H1 (cell line): ENCODE measurements at regions not wholly inside any gene's neighbourhood (a gene's known extent, or its start where the extent isn't known, plus 50 kb on each side); places are given as distances from the start of the nearest gene placed in this dataset.

Source experiments
- CTCF ChIA-PET: fragments of 300-600 bp; sonication (Branson Sonifier 250); formaldehyde crosslinking; loops from one replicate; lab custom pipeline; 2021; ENCODE audit not compliant: partially characterized antibody; lab: Charles Lee
- POLR2A ChIA-PET: fragments of 300-600 bp; sonication (Branson Sonifier 250); formaldehyde crosslinking; loops from one replicate; lab custom pipeline; 2021; ENCODE audit warnings: inconsistent platforms; ENCODE audit not compliant: partially characterized antibody; lab: Charles Lee
- DNase-seq, 2 experiments: peaks; one replicate each; pipeline versions ENCODE4 v3.0.0 to v3.0.0-alpha.2; 2010 to 2022; ENCODE audit warnings: low spot score in 2 of 2, low read depth in 1 of 2, mixed read lengths in 1 of 2
- FAIRE-seq: peaks from 2 replicates; lab custom pipeline; 2011; peaks lifted over from hg19 to GRCh38; lab: Jason Lieb, UNC
- H2AFZ ChIP-seq: 2 replicates; pipeline ENCODE4 v1.8.1; 2012; ENCODE audit warnings: low read length, inconsistent platforms
- H2AK5ac ChIP-seq: 2 replicates; pipeline ENCODE4 v1.6.1; 2013; ENCODE audit warnings: low read depth, low read length
- H2BK120ac ChIP-seq: replicated peaks from 2 replicates; pipeline ENCODE3; 2013; ENCODE audit warnings: low read depth, low read length, inconsistent platforms
- H2BK12ac ChIP-seq: 2 replicates; pipeline ENCODE4 v1.6.1; 2013; ENCODE audit warnings: low read depth, low read length
- H2BK15ac ChIP-seq: 2 replicates; pipeline ENCODE4 v1.6.1; 2013; ENCODE audit warnings: low read length
- H2BK20ac ChIP-seq: 2 replicates; pipeline ENCODE4 v1.6.1; 2013; ENCODE audit warnings: low read length
- H2BK5ac ChIP-seq: 2 replicates; pipeline ENCODE4 v1.6.1; 2013; ENCODE audit warnings: low read depth, low read length
- H3K14ac ChIP-seq: 2 replicates; pipeline ENCODE4 v1.6.1; 2013; ENCODE audit warnings: inconsistent platforms; ENCODE audit not compliant: insufficient read length
- H3K18ac ChIP-seq: 2 replicates; pipeline ENCODE4 v1.6.1; 2013; ENCODE audit warnings: low read length; ENCODE audit errors: extremely low read depth
- H3K23ac ChIP-seq: 2 replicates; pipeline ENCODE4 v1.6.1; 2013; ENCODE audit warnings: inconsistent platforms; ENCODE audit not compliant: insufficient read length
- H3K23me2 ChIP-seq: 2 replicates; pipeline ENCODE4 v1.6.1; 2013; ENCODE audit warnings: low read depth, low read length
- H3K27ac ChIP-seq: 2 replicates; pipeline ENCODE4 v1.6.1; 2011; ENCODE audit warnings: low read depth, low read length, inconsistent platforms
- H3K27me3 ChIP-seq, 4 experiments: replicated peaks in 1 of 4; 1 replicate in 1 of 4; 2 replicates in 3 of 4; pipeline versions ENCODE4 v1.6.1 to v1.8.1; 2011 to 2013; ENCODE audit warnings: low read length in 3 of 4, mild to moderate bottlenecking in 3 of 4, inconsistent platforms in 2 of 4, mixed read lengths in 2 of 4, moderate library complexity in 1 of 4; ENCODE audit not compliant: control insufficient read depth in 3 of 4, insufficient read depth in 3 of 4; ENCODE audit errors: extremely low read depth in 1 of 4
- H3K36me3 ChIP-seq, 4 experiments: 2 replicates each; pipeline versions ENCODE4 v1.6.1 to v1.8.1; 2011 to 2013; ENCODE audit warnings: mild to moderate bottlenecking in 4 of 4, low read length in 3 of 4, moderate library complexity in 2 of 4, control low read depth in 1 of 4, inconsistent platforms in 1 of 4; ENCODE audit not compliant: insufficient read depth in 4 of 4, control insufficient read depth in 2 of 4
- H3K4ac ChIP-seq: replicated peaks from 2 replicates; pipeline ENCODE3; 2013; ENCODE audit warnings: low read length, low read depth, mixed read lengths, inconsistent platforms; ENCODE audit not compliant: insufficient read length
- H3K4me1 ChIP-seq, 4 experiments: replicated peaks in 1 of 4; 1 replicate in 1 of 4; 2 replicates in 3 of 4; pipeline versions ENCODE4 v1.6.1 to v1.8.1; 2011 to 2013; ENCODE audit warnings: low read length in 3 of 4, inconsistent platforms in 2 of 4, mixed read lengths in 1 of 4; ENCODE audit not compliant: insufficient read depth in 4 of 4, control insufficient read depth in 3 of 4
- H3K4me2 ChIP-seq, 2 experiments: 2 replicates each; pipeline versions ENCODE4 v1.6.1 to v1.8.1; 2011 to 2013; ENCODE audit warnings: low read depth in 2 of 2, low read length in 2 of 2, control low read depth in 1 of 2, inconsistent platforms in 1 of 2, mild to moderate bottlenecking in 1 of 2; ENCODE audit not compliant: insufficient read depth in 1 of 2
- H3K4me3 ChIP-seq, 4 experiments: fragments of 200-600, 300-600 bp in 1 of 4; sonication (generic), shearing (Covaris generic), sonication (Bioruptor Twin) in 1 of 4; 2 replicates each; pipeline versions ENCODE4 v1.5.1 to v1.8.1; 2011 to 2016; ENCODE audit warnings: low read length in 4 of 4, low read depth in 3 of 4, control low read depth in 2 of 4, inconsistent platforms in 2 of 4, mild to moderate bottlenecking in 2 of 4, mixed read lengths in 1 of 4, moderate library complexity in 1 of 4; ENCODE audit not compliant: insufficient read depth in 2 of 4; ENCODE audit errors: extremely low read depth in 1 of 4
- H3K56ac ChIP-seq: replicated peaks from 2 replicates; pipeline ENCODE3; 2013; ENCODE audit warnings: low read depth, mild to moderate bottlenecking, mixed read lengths, low read length, inconsistent platforms; ENCODE audit not compliant: insufficient read length
- H3K79me1 ChIP-seq: 2 replicates; pipeline ENCODE4 v1.6.1; 2013; ENCODE audit warnings: low read depth, low read length, control low read depth
- H3K79me2 ChIP-seq, 2 experiments: 2 replicates each; pipeline versions ENCODE4 v1.6.1 to v1.8.1; 2012 to 2013; ENCODE audit warnings: low read length in 2 of 2, mild to moderate bottlenecking in 2 of 2, inconsistent platforms in 1 of 2; ENCODE audit not compliant: insufficient read depth in 2 of 2, control insufficient read depth in 1 of 2
- H3K9ac ChIP-seq, 4 experiments: replicated peaks in 1 of 4; 1 replicate in 1 of 4; 2 replicates in 3 of 4; pipeline versions ENCODE4 v1.6.1 to v1.8.1; 2011 to 2013; ENCODE audit warnings: low read depth in 3 of 4, low read length in 3 of 4, control low read depth in 2 of 4, mild to moderate bottlenecking in 2 of 4, moderate library complexity in 2 of 4, inconsistent platforms in 1 of 4; ENCODE audit errors: extremely low read depth in 1 of 4
- H3K9me3 ChIP-seq, 2 experiments: 2 replicates each; pipeline versions ENCODE4 v1.6.1 to v1.8.1; 2012 to 2013; ENCODE audit warnings: mild to moderate bottlenecking in 2 of 2, moderate library complexity in 2 of 2, control low read depth in 1 of 2, inconsistent platforms in 1 of 2, low read depth in 1 of 2, low read length in 1 of 2, mixed read lengths in 1 of 2; ENCODE audit not compliant: insufficient read depth in 2 of 2
- H4K20me1 ChIP-seq, 2 experiments: replicated peaks in 1 of 2; 2 replicates each; pipeline versions ENCODE3 to v1.8.1; 2011 to 2013; ENCODE audit warnings: inconsistent platforms in 2 of 2, low read length in 2 of 2, mild to moderate bottlenecking in 1 of 2; ENCODE audit not compliant: insufficient read depth in 2 of 2, control insufficient read depth in 1 of 2
- H4K5ac ChIP-seq: 2 replicates; pipeline ENCODE4 v1.6.1; 2013; ENCODE audit warnings: low read length, low read depth, mixed read lengths, inconsistent platforms; ENCODE audit not compliant: insufficient read length
- H4K8ac ChIP-seq: 2 replicates; pipeline ENCODE4 v1.8.0; 2013; ENCODE audit warnings: mild to moderate bottlenecking, moderate library complexity, low read length, inconsistent platforms; ENCODE audit not compliant: insufficient read depth; ENCODE audit errors: extremely low read depth
- H4K91ac ChIP-seq: replicated peaks from 2 replicates; pipeline ENCODE3; 2013; ENCODE audit warnings: low read length, mixed read lengths, inconsistent platforms; ENCODE audit not compliant: insufficient read length
- BCL11A ChIP-seq, 2 experiments: IDR thresholded peaks; one replicate each; pipeline ENCODE4 v1.6.1; 2011; ENCODE audit warnings: low read depth in 2 of 2, low read length in 2 of 2, mild to moderate bottlenecking in 2 of 2
- EP300 ChIP-seq, 2 experiments: IDR thresholded peaks; 1 replicate in 1 of 2; 2 replicates in 1 of 2; pipeline ENCODE4 v1.6.1; 2011 to 2012; ENCODE audit warnings: low read depth in 2 of 2, low read length in 2 of 2, mild to moderate bottlenecking in 2 of 2, borderline replicate concordance in 1 of 2, inconsistent platforms in 1 of 2, moderate library complexity in 1 of 2
- EZH2 ChIP-seq: fragments of 200-600 bp; sonication (generic); IDR thresholded peaks from 2 replicates; pipeline ENCODE4 v1.7.1; 2012; ENCODE audit warnings: low read depth, mild to moderate bottlenecking, moderate library complexity, low read length, inconsistent platforms; ENCODE audit not compliant: severe bottlenecking
- JUND ChIP-seq: IDR thresholded peaks from 2 replicates; pipeline ENCODE4 v1.6.1; 2011; ENCODE audit warnings: mild to moderate bottlenecking, improper control_type of control experiment, low read length
- KDM1A ChIP-seq: fragments of 200-600, 300-600 bp; sonication (generic); IDR thresholded peaks from 2 replicates; pipeline ENCODE4 v1.7.1; 2016; ENCODE audit warnings: mild to moderate bottlenecking, low read length, borderline replicate concordance
- MAFK ChIP-seq: IDR thresholded peaks from 2 replicates; pipeline ENCODE4 v1.6.1; 2012; ENCODE audit warnings: low read depth, mild to moderate bottlenecking, improper control_type of control experiment, low read length
- NANOG ChIP-seq: IDR thresholded peaks from 2 replicates; pipeline ENCODE4 v1.6.1; 2011; ENCODE audit warnings: low read length, low read depth, mild to moderate bottlenecking, inconsistent platforms; ENCODE audit not compliant: insufficient read depth, poor library complexity, severe bottlenecking
- NRF1 ChIP-seq: IDR thresholded peaks from 2 replicates; pipeline ENCODE4 v1.6.1; 2011; ENCODE audit warnings: mild to moderate bottlenecking, low read depth, low read length, improper control_type of control experiment
- POLR2AphosphoS5 ChIP-seq: IDR thresholded peaks from 2 replicates; pipeline ENCODE4 v1.6.1; 2011; ENCODE audit warnings: low read depth, low read length
- POU5F1 ChIP-seq: IDR thresholded peaks from 2 replicates; pipeline ENCODE4 v1.6.1; 2011; ENCODE audit warnings: low read depth, mild to moderate bottlenecking, low read length, moderate library complexity
- SAP30 ChIP-seq: fragments of 300-600 bp; sonication (generic); IDR thresholded peaks from 2 replicates; pipeline ENCODE4 v1.7.1; 2012; ENCODE audit warnings: low read length, moderate library complexity, mild to moderate bottlenecking, inconsistent platforms; ENCODE audit not compliant: insufficient read depth, insufficient replicate concordance
- SP4 ChIP-seq: IDR thresholded peaks from 2 replicates; pipeline ENCODE4 v1.6.1; 2012; ENCODE audit warnings: low read length, inconsistent platforms
- SUZ12 ChIP-seq: fragments of 200-600 bp; sonication (generic); IDR thresholded peaks from 2 replicates; pipeline ENCODE4 v1.6.1; 2012; ENCODE audit warnings: mild to moderate bottlenecking, inconsistent platforms, low read length, moderate library complexity, mixed read lengths
- TAF1 ChIP-seq: IDR thresholded peaks from 2 replicates; pipeline ENCODE4 v1.6.1; 2011; ENCODE audit warnings: mild to moderate bottlenecking, low read depth, low read length
- YY1 ChIP-seq: IDR thresholded peaks from 2 replicates; pipeline ENCODE4 v1.6.1; 2011; ENCODE audit warnings: low read depth, mild to moderate bottlenecking, low read length
- WGBS, 2 experiments: shearing (Covaris generic) in 1 of 2; methylation state at CpG; one replicate each; pipeline versions ENCODE4 v1.1.6 to v1.1.7; 2013 to 2015; ENCODE audit warnings: low lambda C conversion rate in 2 of 2, mixed read lengths in 2 of 2, inconsistent platforms in 1 of 2, low coverage in 1 of 2, missing lambda C conversion rate in 1 of 2; ENCODE audit not compliant: insufficient replicate concordance in 2 of 2, insufficient coverage in 1 of 2, insufficient read length in 1 of 2; ENCODE audit errors: extremely low coverage in 1 of 2, missing lambda C conversion rate in 1 of 2; 5-methylcytosine and 5-hydroxymethylcytosine counted together

DNA sequence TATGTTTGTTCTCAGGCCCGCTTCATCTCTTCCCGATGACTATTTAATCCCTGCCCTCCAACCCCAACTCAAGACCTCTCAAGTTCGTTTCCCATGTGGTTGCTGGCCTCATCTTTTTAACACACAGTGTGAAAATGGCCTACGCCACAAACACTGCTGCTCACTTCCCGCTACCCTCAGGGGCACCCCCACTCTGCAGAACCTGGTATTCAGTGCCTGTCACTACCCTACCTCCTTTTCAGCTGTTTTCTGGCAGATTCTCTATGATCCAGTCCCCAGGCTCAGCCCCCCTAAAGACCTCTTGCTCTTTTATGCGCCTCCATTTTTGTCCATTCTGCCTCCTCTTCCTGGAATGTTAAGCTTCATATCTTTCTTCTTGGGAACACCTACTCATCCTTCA is 152.6 kb upstream of the C1orf174 start:
- Histone ChIP-seq H3K4ac (no peak overlapping the region), H3K23ac (no peak overlapping the region), H4K91ac (no peak overlapping the region), H3K79me2 (no peaks in the 10 kb centered on the region), H3K4me1 (no peaks in the 10 kb centered on the region), H3K9me3 (no peaks in the 10 kb centered on the region), H3K79me1 (no peaks in the 10 kb centered on the region), H3K27ac (no peak overlapping the region), H2BK120ac (no peak overlapping the region), H2BK20ac (no peak overlapping the region), H4K5ac (no peak overlapping the region), H3K18ac (no peak overlapping the region), H4K8ac (no peak overlapping the region), H4K20me1 (no peaks in the 10 kb centered on the region), H3K9ac (no peak overlapping the region), H2AK5ac (no peak overlapping the region), H2AFZ (no peak overlapping the region), H2BK15ac (no peak overlapping the region), H3K36me3 (no peaks in the 10 kb centered on the region), H3K4me3 (no peak overlapping the region), H3K23me2 (no peaks in the 10 kb centered on the region), H3K56ac (no peak overlapping the region), H2BK5ac (no peak overlapping the region), H3K27me3 (no peaks in the 10 kb centered on the region), H3K4me2 (no peak overlapping the region), H2BK12ac (no peak overlapping the region), H3K14ac (no peak overlapping the region)
- FAIRE-seq (no peak), DNase-seq (peak in 1 of 2 experiments; percentile 36)
- WGBS, 2 experiments: 97% methylated on average over 6 of the region's 6 CpGs; no CpG with 5 or more reads in 1 of the 2 experiments
- POLR2A ChIA-PET: no interaction called here
- CTCF ChIA-PET: interaction anchor here (1.2 kb wide), 1 partner anchor 9 kb away, joined by 3 read pairs; no protein-coding TSS in a partner anchor
- no peak for TF ChIP-seq KDM1A
- TF ChIP-seq POLR2AphosphoS5: no peak
- TF ChIP-seq JUND: no peak
- no peak for TF ChIP-seq TAF1
- TF ChIP-seq BCL11A (IDR thresholded peaks at IDR 0.05; ENCODE audit: low read depth in 2 of 2, low read length in 2 of 2): no peak
- TF ChIP-seq NANOG: no peak
- TF ChIP-seq YY1: no peak
- no peak for TF ChIP-seq EP300 (IDR thresholded peaks at IDR 0.05; ENCODE audit: borderline replicate concordance in 1 of 2, low read depth in 2 of 2, low read length in 2 of 2)
- no peak for TF ChIP-seq SP4
- TF ChIP-seq POU5F1: no peak
- TF ChIP-seq NRF1: no peak
- no peak for TF ChIP-seq EZH2
- TF ChIP-seq MAFK: no peak
- no peak for TF ChIP-seq SUZ12
- no peak for TF ChIP-seq SAP30
